Rectal smooth muscle tissue (tissue), 1 donor: ENCODE measurements at regions not wholly inside any gene's neighbourhood (a gene's known extent, or its start where the extent isn't known, plus 50 kb on each side); places are given as distances from the start of the nearest gene placed in this dataset.

Source experiments
- H3K27ac ChIP-seq: one replicate; pipeline ENCODE4 v1.7.0; 2013; ENCODE audit warnings: low read depth, low read length, inconsistent platforms
- H3K27me3 ChIP-seq: one replicate; pipeline ENCODE4 v1.7.0; 2013; ENCODE audit warnings: low read length; ENCODE audit not compliant: control insufficient read depth, insufficient read depth
- H3K36me3 ChIP-seq: one replicate; pipeline ENCODE4 v1.7.0; 2013; ENCODE audit warnings: low read length; ENCODE audit not compliant: control insufficient read depth, insufficient read depth
- H3K4me1 ChIP-seq: one replicate; pipeline ENCODE4 v1.7.0; 2013; ENCODE audit warnings: low read length; ENCODE audit not compliant: control insufficient read depth, insufficient read depth
- H3K4me3 ChIP-seq: one replicate; pipeline ENCODE4 v1.7.0; 2013; ENCODE audit warnings: low read length
- H3K9ac ChIP-seq: one replicate; pipeline ENCODE4 v1.7.0; 2013; ENCODE audit warnings: low read length

GRCh38 chr20:12790859-12791258 lies 217.9 kb upstream of the SPTLC3 start:
- H3K27ac ChIP-seq = no peak overlapping the region
- no peaks in the 10 kb centered on the region for H3K36me3 ChIP-seq
- H3K9ac ChIP-seq = no peak overlapping the region
- no peaks in the 10 kb centered on the region for H3K4me1 ChIP-seq
- no peak overlapping the region for H3K4me3 ChIP-seq
- H3K27me3 ChIP-seq = no peaks in the 10 kb centered on the region

GRCh38 chr20:12798286-12798685 lies 210.5 kb upstream of the SPTLC3 start:
- Histone ChIP-seq H3K9ac (no peak overlapping the region), H3K4me3 (no peak overlapping the region), H3K36me3 (no peaks in the 10 kb centered on the region), H3K27me3 (no peaks in the 10 kb centered on the region), H3K4me1 (no peaks in the 10 kb centered on the region), H3K27ac (no peak overlapping the region)

GRCh38 chr20:12808006-12808567 lies 200.7 kb upstream of the SPTLC3 start:
- Histone ChIP-seq H3K27ac (no peak overlapping the region), H3K9ac (no peak overlapping the region), H3K36me3 (no peaks in the 10 kb centered on the region), H3K4me1 (no peaks in the 10 kb centered on the region), H3K4me3 (no peak overlapping the region), H3K27me3 (no peaks in the 10 kb centered on the region)

- Histone ChIP-seq H3K4me3 (no peak overlapping the region), H3K36me3 (no peaks in the 10 kb centered on the region), H3K27me3 (no peaks in the 10 kb centered on the region), H3K27ac (no peak overlapping the region), H3K4me1 (no peaks in the 10 kb centered on the region), H3K9ac (no peak overlapping the region)
Measured at GRCh38 chr20:12815231-12815768, 193.5 kb upstream of the SPTLC3 start.

GRCh38 chr20:12815778-12816408 lies 192.9 kb upstream of the SPTLC3 start:
- Histone ChIP-seq H3K27me3 (no peaks in the 10 kb centered on the region), H3K4me1 (no peaks in the 10 kb centered on the region), H3K9ac (no peak overlapping the region), H3K36me3 (no peaks in the 10 kb centered on the region), H3K27ac (no peak overlapping the region), H3K4me3 (no peak overlapping the region)

- no peak overlapping the region for H3K9ac ChIP-seq
- no peaks in the 10 kb centered on the region for H3K4me1 ChIP-seq
- no peak overlapping the region for H3K4me3 ChIP-seq
- no peaks in the 10 kb centered on the region for H3K27me3 ChIP-seq
- H3K36me3 ChIP-seq = no peaks in the 10 kb centered on the region
- H3K27ac ChIP-seq = no peak overlapping the region
Measured at GRCh38 chr20:12821249-12821648, 187.5 kb upstream of the SPTLC3 start.

GRCh38 chr20:12823734-12824133 lies 185.0 kb upstream of the SPTLC3 start:
- no peak overlapping the region for H3K9ac ChIP-seq
- H3K27ac ChIP-seq = no peak overlapping the region
- no peaks in the 10 kb centered on the region for H3K4me1 ChIP-seq
- H3K27me3 ChIP-seq = no peaks in the 10 kb centered on the region
- H3K4me3 ChIP-seq = no peak overlapping the region
- H3K36me3 ChIP-seq = no peaks in the 10 kb centered on the region

GRCh38 chr20:12824328-12825225 lies 184.2 kb upstream of the SPTLC3 start:
- no peak overlapping the region for H3K4me3 ChIP-seq
- H3K4me1 ChIP-seq = no peaks in the 10 kb centered on the region
- H3K9ac ChIP-seq = no peak overlapping the region
- H3K36me3 ChIP-seq = no peaks in the 10 kb centered on the region
- H3K27ac ChIP-seq = no peak overlapping the region
- no peaks in the 10 kb centered on the region for H3K27me3 ChIP-seq

GRCh38 chr20:12825226-12825595 lies 183.6 kb upstream of the SPTLC3 start:
- H3K27me3 ChIP-seq = no peaks in the 10 kb centered on the region
- H3K27ac ChIP-seq = no peak overlapping the region
- no peak overlapping the region for H3K9ac ChIP-seq
- no peaks in the 10 kb centered on the region for H3K36me3 ChIP-seq
- H3K4me1 ChIP-seq = no peaks in the 10 kb centered on the region
- H3K4me3 ChIP-seq = no peak overlapping the region

- Histone ChIP-seq H3K9ac (no peak overlapping the region), H3K4me1 (no peaks in the 10 kb centered on the region), H3K27me3 (no peaks in the 10 kb centered on the region), H3K27ac (no peak overlapping the region), H3K36me3 (no peaks in the 10 kb centered on the region), H3K4me3 (no peak overlapping the region)
Measured at GRCh38 chr20:12827816-12828385, 180.9 kb upstream of the SPTLC3 start.

- no peak overlapping the region for H3K4me3 ChIP-seq
Measured at GRCh38 chr20:12829170-12829569, 179.6 kb upstream of the SPTLC3 start.

GRCh38 chr20:12833861-12834260 lies 174.9 kb upstream of the SPTLC3 start:
- Histone ChIP-seq H3K9ac (no peak overlapping the region), H3K27me3 (no peaks in the 10 kb centered on the region), H3K4me3 (no peak overlapping the region), H3K27ac (no peak overlapping the region), H3K36me3 (no peaks in the 10 kb centered on the region), H3K4me1 (no peaks in the 10 kb centered on the region)

More at GRCh38 chr20:12829170-12829569, 179.6 kb upstream of the SPTLC3 start:
- no peaks in the 10 kb centered on the region for H3K4me1 ChIP-seq
- H3K9ac ChIP-seq = no peak overlapping the region
- no peak overlapping the region for H3K27ac ChIP-seq
- no peaks in the 10 kb centered on the region for H3K27me3 ChIP-seq
- no peaks in the 10 kb centered on the region for H3K36me3 ChIP-seq
